HCT116 (cell line): ENCODE measurements at regions not wholly inside any gene's neighbourhood (a gene's known extent, or its start where the extent isn't known, plus 50 kb on each side); places are given as distances from the start of the nearest gene placed in this dataset.

Source experiments
- CEBPB ChIP-seq: IDR thresholded peaks from 2 replicates; pipeline ENCODE4 v1.6.1; 2012; ENCODE audit warnings: low read depth
- CTCF ChIP-seq, 3 experiments: fragments of 200-600 bp in 1 of 3; sonication (generic) in 1 of 3; IDR thresholded peaks in 2 of 3; conservative IDR thresholded peaks in 1 of 3; 2 replicates each; pipeline ENCODE4 v1.5.1; 2012 to 2017; ENCODE audit warnings: low read depth in 2 of 3, low read length in 2 of 3, antibody characterized with exemption in 1 of 3, borderline replicate concordance in 1 of 3, control low read depth in 1 of 3, mild to moderate bottlenecking in 1 of 3, mixed read lengths in 1 of 3, mixed run types in 1 of 3, moderate library complexity in 1 of 3; ENCODE audit not compliant: insufficient read depth in 1 of 3
- EZH2 ChIP-seq: fragments of 200-600 bp; sonication (generic); IDR thresholded peaks from 2 replicates; pipeline ENCODE4 v1.6.1; 2017; ENCODE audit warnings: antibody characterized with exemption, mixed run types
- POLR2A ChIP-seq: IDR thresholded peaks from 2 replicates; pipeline ENCODE4 v1.7.0; 2011; ENCODE audit warnings: borderline replicate concordance; ENCODE audit not compliant: insufficient read depth, insufficient read length; ENCODE audit errors: extremely low read depth
- POLR2AphosphoS5 ChIP-seq: IDR thresholded peaks from 2 replicates; pipeline ENCODE4 v1.6.1; 2011; ENCODE audit warnings: mild to moderate bottlenecking, low read depth, low read length, moderate library complexity
- SP1 ChIP-seq: IDR thresholded peaks from 2 replicates; pipeline ENCODE4 v1.6.1; 2012; ENCODE audit warnings: low read depth

GRCh38 chr7:153107826-153108225 is 348.3 kb downstream of the ACTR3B start:
- TF ChIP-seq CTCF (IDR thresholded peaks at IDR 0.05 in 2 of 3, conservative IDR thresholded peaks at IDR 0.05 in 1 of 3; ENCODE audit: borderline replicate concordance in 1 of 3, insufficient read depth in 1 of 3, low read depth in 2 of 3, low read length in 2 of 3): no peak
- no peak for TF ChIP-seq POLR2A
- no peak for TF ChIP-seq POLR2AphosphoS5
- no peak for TF ChIP-seq SP1
- no peak for TF ChIP-seq CEBPB
- TF ChIP-seq EZH2: no peak
